ENCODE measurements at regions not wholly inside any gene's neighbourhood (a gene's known extent, or its start where the extent isn't known, plus 50 kb on each side); places are given as distances from the start of the nearest gene placed in this dataset.

GRCh38 chr3:72536878-72537267 lies 311.4 kb downstream of the SHQ1 start:
- ATAC-seq (no peak), DNase-seq (ENCODE audit: low spot score) (no peak)
- Histone ChIP-seq H3K9me2 (ENCODE audit: insufficient read depth) (no peaks in the 10 kb centered on the region; the same call in 1 of the 2 replicates), H4K20me1 (replicated peaks; ENCODE audit: insufficient read depth) (no peaks in the 10 kb centered on the region), H3K27ac (ENCODE audit: low read depth) (no peak overlapping the region), H3K27me3 (ENCODE audit: insufficient read depth) (no peaks in the 10 kb centered on the region), H3K4me1 (ENCODE audit: insufficient read depth) (0 out of 2 replicates have a peak, but pooled peaks cover 6% of the 10 kb centered on the region), H3K36me3 (ENCODE audit: insufficient read depth) (no peaks in the 10 kb centered on the region), H2AFZ (no peak overlapping the region), H3K4me3 (no peak overlapping the region), H3K4me2 (no peak overlapping the region), H3F3A (replicated peaks; ENCODE audit: low read depth) (no peaks in the 10 kb centered on the region), H3K79me2 (replicated peaks; ENCODE audit: insufficient read depth) (no peaks in the 10 kb centered on the region)
- Mint-ChIP-seq H3K4me1 (peaks cover 19% of the 10 kb centered on the region), H3K9me3 (peaks cover 7% of the 10 kb centered on the region; the same call in 2 of the 3 replicates), H3K4me3 (no peak overlapping the region), H3K36me3 (ENCODE audit: low read depth) (no peaks in the 10 kb centered on the region), H3K27ac (no peak overlapping the region), H3K27me3 (ENCODE audit: insufficient read depth, low read depth, poor library complexity) (peaks cover 3% of the 10 kb centered on the region)
- TF ChIP-seq, protein P1, sequence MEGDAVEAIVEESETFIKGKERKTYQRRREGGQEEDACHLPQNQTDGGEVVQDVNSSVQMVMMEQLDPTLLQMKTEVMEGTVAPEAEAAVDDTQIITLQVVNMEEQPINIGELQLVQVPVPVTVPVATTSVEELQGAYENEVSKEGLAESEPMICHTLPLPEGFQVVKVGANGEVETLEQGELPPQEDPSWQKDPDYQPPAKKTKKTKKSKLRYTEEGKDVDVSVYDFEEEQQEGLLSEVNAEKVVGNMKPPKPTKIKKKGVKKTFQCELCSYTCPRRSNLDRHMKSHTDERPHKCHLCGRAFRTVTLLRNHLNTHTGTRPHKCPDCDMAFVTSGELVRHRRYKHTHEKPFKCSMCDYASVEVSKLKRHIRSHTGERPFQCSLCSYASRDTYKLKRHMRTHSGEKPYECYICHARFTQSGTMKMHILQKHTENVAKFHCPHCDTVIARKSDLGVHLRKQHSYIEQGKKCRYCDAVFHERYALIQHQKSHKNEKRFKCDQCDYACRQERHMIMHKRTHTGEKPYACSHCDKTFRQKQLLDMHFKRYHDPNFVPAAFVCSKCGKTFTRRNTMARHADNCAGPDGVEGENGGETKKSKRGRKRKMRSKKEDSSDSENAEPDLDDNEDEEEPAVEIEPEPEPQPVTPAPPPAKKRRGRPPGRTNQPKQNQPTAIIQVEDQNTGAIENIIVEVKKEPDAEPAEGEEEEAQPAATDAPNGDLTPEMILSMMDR (conservative IDR thresholded peaks at IDR 0.05; ENCODE audit: low read depth in 2 of 2), result no peak
- TF ChIP-seq ZNF331 (CRISPR knock-in tag; IDR thresholded peaks at IDR 0.05; ENCODE audit: low read depth) (no peak), CREB1 (CRISPR knock-in tag; IDR thresholded peaks at IDR 0.05; ENCODE audit: low read depth) (no peak), EZH2phosphoT487 (IDR thresholded peaks at IDR 0.05; ENCODE audit: unreplicated experiment) (no peak), NANOG (IDR thresholded peaks at IDR 0.05; ENCODE audit: borderline replicate concordance) (no peak), ZNF462 (CRISPR knock-in tag; IDR thresholded peaks at IDR 0.05) (no peak), ETS1 (IDR thresholded peaks at IDR 0.05) (no peak), EZH2 (IDR thresholded peaks at IDR 0.05; ENCODE audit: low read depth, unreplicated experiment) (no peak), JUNB (IDR thresholded peaks at IDR 0.05; ENCODE audit: unreplicated experiment) (no peak), POLR2AphosphoS5 (IDR thresholded peaks at IDR 0.05; ENCODE audit: low read depth) (no peak), ZNF114 (CRISPR knock-in tag; IDR thresholded peaks at IDR 0.05) (no peak)
